Neural cell (in vitro differentiated cells): ENCODE measurements at regions not wholly inside any gene's neighbourhood (a gene's known extent, or its start where the extent isn't known, plus 50 kb on each side); places are given as distances from the start of the nearest gene placed in this dataset.

Experiments
- H2AFZ ChIP-seq: fragments of 200-600, 300-800 bp; sonication (generic), shearing (Covaris generic); 2 replicates; pipeline ENCODE4 v1.6.0; 2014; ENCODE audit warnings: low read depth, mild to moderate bottlenecking, antibody characterized with exemption, low read length, moderate library complexity
- H3F3A ChIP-seq: fragments of 200-600 bp; shearing (Covaris generic); 2 replicates; pipeline ENCODE4 v1.6.1; 2016; ENCODE audit warnings: mild to moderate bottlenecking, moderate library complexity, mixed read lengths, antibody characterized with exemption, low read length; ENCODE audit not compliant: insufficient read depth, poor library complexity, severe bottlenecking
- H3K27ac ChIP-seq: fragments of 200-600, 300-800 bp; sonication (generic), shearing (Covaris generic); 2 replicates; pipeline ENCODE4 v1.5.1; 2014; ENCODE audit warnings: mild to moderate bottlenecking, low read length, moderate library complexity
- H3K27me3 ChIP-seq: fragments of 300-800, 200-600 bp; sonication (generic), shearing (Covaris generic); 2 replicates; pipeline ENCODE4 v1.6.0; 2014; ENCODE audit warnings: mild to moderate bottlenecking, low read depth, low read length, moderate library complexity; ENCODE audit not compliant: insufficient read depth
- H3K36me3 ChIP-seq: fragments of 300-800, 200-600 bp; sonication (generic), shearing (Covaris generic); 2 replicates; pipeline ENCODE4 v1.5.1; 2014; ENCODE audit warnings: mild to moderate bottlenecking, antibody characterized with exemption, low read length, moderate library complexity; ENCODE audit not compliant: insufficient read depth
- H3K4me2 ChIP-seq: fragments of 300-800, 200-600 bp; sonication (generic), shearing (Covaris generic); 2 replicates; pipeline ENCODE4 v1.6.0; 2014; ENCODE audit warnings: mild to moderate bottlenecking, low read length
- H3K4me3 ChIP-seq: fragments of 300-800, 200-600 bp; sonication (generic), shearing (Covaris generic); 2 replicates; pipeline ENCODE4 v1.5.1; 2014; ENCODE audit warnings: mild to moderate bottlenecking, low read length, moderate library complexity
- H3K79me2 ChIP-seq: fragments of 200-600 bp; shearing (Covaris generic); replicated peaks from 2 replicates; pipeline ENCODE4 v1.6.0; 2014; ENCODE audit warnings: mild to moderate bottlenecking, low read length, moderate library complexity; ENCODE audit not compliant: insufficient read depth
- H3K9ac ChIP-seq: fragments of 300-800, 200-600 bp; sonication (generic), shearing (Covaris generic); 2 replicates; pipeline ENCODE4 v1.6.1; 2016; ENCODE audit warnings: mild to moderate bottlenecking, low read length, mixed read lengths
- H3K9me2 ChIP-seq: fragments of 200-600 bp; shearing (Covaris generic); 2 replicates; pipeline ENCODE4 v1.6.1; 2016; ENCODE audit warnings: mild to moderate bottlenecking, low read length, mixed read lengths; ENCODE audit not compliant: insufficient read depth
- H3K9me3 ChIP-seq: fragments of 200-600, 300-800 bp; sonication (generic), shearing (Covaris generic); 2 replicates; pipeline ENCODE4 v1.6.1; 2016; ENCODE audit warnings: mild to moderate bottlenecking, mixed run types, low read length, moderate library complexity, mixed read lengths
- H4K20me1 ChIP-seq: fragments of 200-600 bp; shearing (Covaris generic); 2 replicates; pipeline ENCODE4 v1.6.1; 2016; ENCODE audit warnings: mild to moderate bottlenecking, mixed run types; ENCODE audit not compliant: insufficient read depth
- CTCF ChIP-seq: fragments of 450-650 bp; IDR thresholded peaks from 2 replicates; pipeline ENCODE4 v1.5.1; 2014; ENCODE audit warnings: antibody characterized with exemption, mild to moderate bottlenecking, moderate library complexity; ENCODE audit not compliant: poor library complexity, severe bottlenecking
- EP300 ChIP-seq: fragments of 450-650 bp; conservative IDR thresholded peaks from 2 replicates; pipeline ENCODE4 v1.6.1; 2014; ENCODE audit warnings: antibody characterized with exemption, mild to moderate bottlenecking, moderate library complexity; ENCODE audit not compliant: poor library complexity, severe bottlenecking
- EZH2 ChIP-seq: fragments of 200-600, 300-800 bp; shearing (Covaris generic), sonication (generic); IDR thresholded peaks from 2 replicates; pipeline ENCODE4 v1.6.1; 2014; ENCODE audit warnings: antibody characterized with exemption, low read length, borderline replicate concordance, mild to moderate bottlenecking; ENCODE audit not compliant: insufficient read depth, poor library complexity, severe bottlenecking
- MXI1 ChIP-seq: fragments of 450-650 bp; conservative IDR thresholded peaks from 2 replicates; pipeline ENCODE4 v1.6.1; 2014; ENCODE audit warnings: antibody characterized with exemption, mild to moderate bottlenecking; ENCODE audit not compliant: poor library complexity, severe bottlenecking
- POLR2AphosphoS5 ChIP-seq: IDR thresholded peaks from 2 replicates; pipeline ENCODE4 v1.6.1; 2012
- RAD21 ChIP-seq: fragments of 450-650 bp; conservative IDR thresholded peaks from 2 replicates; pipeline ENCODE4 v1.6.1; 2014; ENCODE audit warnings: antibody characterized with exemption, mild to moderate bottlenecking, moderate library complexity
- REST ChIP-seq: IDR thresholded peaks from 2 replicates; pipeline ENCODE4 v1.6.1; 2012; ENCODE audit warnings: borderline replicate concordance
- SMC3 ChIP-seq: fragments of 450-650 bp; conservative IDR thresholded peaks from 2 replicates; pipeline ENCODE4 v1.6.1; 2014; ENCODE audit warnings: antibody characterized with exemption, mild to moderate bottlenecking, moderate library complexity; ENCODE audit not compliant: poor library complexity
- TAF1 ChIP-seq: IDR thresholded peaks from 2 replicates; pipeline ENCODE4 v1.6.1; 2012; ENCODE audit warnings: low read depth
- small RNA-seq, 3 experiments: library from RNA; depleted of rRNA; stranded (forward); fragments of <200 nt; gene quantifications; one replicate each; pipeline ENCODE3, GENCODE V24; 2012

GRCh38 chr7:116447966-116448839, 51.3 kb upstream of the CAV2 start:
- Histone ChIP-seq H3K9ac (no peak overlapping the region), H2AFZ (no peak overlapping the region)

GRCh38 chr7:116449441-116449840, 50.1 kb upstream of the CAV2 start:
- Histone ChIP-seq H3K9me2 (no peaks in the 10 kb centered on the region), H3K4me2 (no peak overlapping the region), H3K4me3 (no peak overlapping the region), H3K36me3 (no peaks in the 10 kb centered on the region), H3K79me2 (no peaks in the 10 kb centered on the region), H3K27ac (no peak overlapping the region), H2AFZ (no peak overlapping the region), H3K27me3 (no peaks in the 10 kb centered on the region), H3K9me3 (peaks cover 3% of the 10 kb centered on the region), H3K9ac (no peak overlapping the region), H4K20me1 (no peaks in the 10 kb centered on the region), H3F3A (no peaks in the 10 kb centered on the region)
- TF ChIP-seq POLR2AphosphoS5 = no peak
- no peak for TF ChIP-seq RAD21
- no peak for TF ChIP-seq MXI1
- no peak for TF ChIP-seq TAF1
- no peak for TF ChIP-seq REST
- TF ChIP-seq CTCF = no peak
- no peak for TF ChIP-seq EP300
- no peak for TF ChIP-seq SMC3
- TF ChIP-seq EZH2 = no peak

More at GRCh38 chr7:116447966-116448839, 51.3 kb upstream of the CAV2 start:
- Histone ChIP-seq H3K36me3 (no peaks in the 10 kb centered on the region), H3K79me2 (no peaks in the 10 kb centered on the region), H3K4me3 (no peak overlapping the region), H3K9me3 (peaks cover 3% of the 10 kb centered on the region), H3K4me2 (no peak overlapping the region), H3K27ac (no peak overlapping the region), H4K20me1 (no peaks in the 10 kb centered on the region), H3K9me2 (no peaks in the 10 kb centered on the region), H3F3A (no peaks in the 10 kb centered on the region), H3K27me3 (no peaks in the 10 kb centered on the region)
- TF ChIP-seq POLR2AphosphoS5 (no peak), MXI1 (no peak), RAD21 (no peak), SMC3 (no peak), CTCF (no peak)

Small RNAs in the stretch of these regions (small RNA-seq; reads per million reads assigned to genes)
- gene RF00017 = 0 reads per million in 3 experiments
